Suppressor macrophage treated with lipopolysaccharide for 4 hours (primary cell): ENCODE measurements at regions not wholly inside any gene's neighbourhood (a gene's known extent, or its start where the extent isn't known, plus 50 kb on each side); places are given as distances from the start of the nearest gene placed in this dataset.
A peak's percentile ranks its signal among the peaks of the same experiment; 100 is the strongest.

Source experiments
- DNase-seq: peaks from one replicate; pipeline ENCODE4 v3.0.0-alpha.2; 2020

DNA sequence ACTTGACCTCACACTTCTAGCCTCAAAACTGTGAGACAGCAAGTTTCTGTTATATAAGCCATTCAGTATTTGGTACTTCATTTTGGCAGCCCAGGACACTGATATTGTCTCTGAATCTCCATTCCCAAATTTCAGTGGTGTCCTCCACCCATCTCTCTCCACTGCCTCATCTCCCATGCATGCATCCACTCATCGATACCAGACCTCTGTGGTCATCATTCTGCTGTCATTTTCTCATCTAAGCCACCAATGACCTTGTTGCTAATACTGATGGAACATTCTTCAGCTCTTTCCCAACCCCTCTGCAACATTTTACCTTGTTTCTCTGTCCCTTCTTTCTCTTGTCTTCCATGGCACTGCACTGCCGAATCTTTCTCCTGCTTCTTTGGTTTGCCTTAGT is 221.8 kb downstream of the SNX18 start:
- DNase-seq, result no peak

- no peak for DNase-seq
These were observed 221.4 kb downstream of the SNX18 start for GRCh38 chr5:54738973-54739367.

- peak; percentile 75 for DNase-seq
These were observed 220.8 kb downstream of the SNX18 start for GRCh38 chr5:54738118-54738972.

- DNase-seq, result no peak
These were observed 218.6 kb downstream of the SNX18 start for GRCh38 chr5:54736003-54736797.

- no peak for DNase-seq
These were observed 215.5 kb downstream of the SNX18 start for GRCh38 chr5:54733101-54733500.

DNA sequence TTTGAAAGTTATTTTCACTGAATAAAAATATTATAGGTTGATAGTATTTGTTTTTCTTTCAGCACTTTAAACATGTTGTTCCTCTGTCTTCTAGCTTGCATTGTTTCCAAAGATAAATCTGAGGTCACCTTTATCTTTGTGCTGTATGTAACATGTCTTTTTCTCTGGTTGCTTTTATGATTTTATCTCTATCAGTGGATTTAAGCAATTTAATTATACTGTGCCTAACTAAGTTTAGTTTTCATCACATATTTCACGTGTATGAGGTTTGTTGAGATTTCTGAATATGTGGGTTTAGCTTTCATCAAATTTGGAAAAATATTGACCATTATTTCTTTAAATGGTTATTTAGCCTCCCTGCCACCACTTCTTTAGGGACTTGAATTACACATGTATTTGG is 214.5 kb downstream of the SNX18 start:
- no peak for DNase-seq

- DNase-seq, result no peak
These were observed 211.0 kb downstream of the SNX18 start for GRCh38 chr5:54728588-54728915.

DNA sequence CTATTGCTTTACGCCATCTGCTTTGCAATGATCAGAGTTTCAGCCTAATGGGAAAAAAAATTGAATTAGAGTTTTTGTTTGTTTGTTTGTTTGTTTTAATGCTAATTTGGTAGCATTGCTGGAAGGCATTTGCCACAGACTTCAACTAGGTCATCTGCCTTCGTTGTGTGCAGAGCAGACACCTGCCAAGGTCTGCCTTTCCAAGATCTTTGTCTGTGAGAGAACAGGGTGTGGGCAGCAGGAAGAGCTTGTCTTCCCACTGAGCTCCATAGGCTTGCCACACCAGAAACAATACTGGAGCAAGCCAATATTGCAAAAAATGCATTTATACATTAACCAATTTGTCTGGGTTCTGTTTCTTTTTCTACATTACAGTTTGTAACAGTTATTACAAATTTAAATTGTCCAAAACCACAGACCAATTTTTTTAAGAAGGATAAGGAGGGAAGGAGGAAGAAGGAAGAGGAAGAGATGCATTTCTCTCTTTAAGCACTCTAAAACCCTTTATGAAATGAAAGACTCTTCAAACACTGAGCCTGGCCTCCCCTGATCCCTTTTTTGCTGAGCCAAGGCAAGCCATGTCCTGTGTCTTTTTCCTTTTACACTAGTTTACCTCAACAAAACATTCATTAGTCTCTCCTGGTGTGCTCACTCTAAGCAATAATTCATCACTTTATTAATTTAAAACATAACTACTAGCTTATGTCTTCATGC is 210.5 kb downstream of the SNX18 start:
- no peak for DNase-seq

DNA sequence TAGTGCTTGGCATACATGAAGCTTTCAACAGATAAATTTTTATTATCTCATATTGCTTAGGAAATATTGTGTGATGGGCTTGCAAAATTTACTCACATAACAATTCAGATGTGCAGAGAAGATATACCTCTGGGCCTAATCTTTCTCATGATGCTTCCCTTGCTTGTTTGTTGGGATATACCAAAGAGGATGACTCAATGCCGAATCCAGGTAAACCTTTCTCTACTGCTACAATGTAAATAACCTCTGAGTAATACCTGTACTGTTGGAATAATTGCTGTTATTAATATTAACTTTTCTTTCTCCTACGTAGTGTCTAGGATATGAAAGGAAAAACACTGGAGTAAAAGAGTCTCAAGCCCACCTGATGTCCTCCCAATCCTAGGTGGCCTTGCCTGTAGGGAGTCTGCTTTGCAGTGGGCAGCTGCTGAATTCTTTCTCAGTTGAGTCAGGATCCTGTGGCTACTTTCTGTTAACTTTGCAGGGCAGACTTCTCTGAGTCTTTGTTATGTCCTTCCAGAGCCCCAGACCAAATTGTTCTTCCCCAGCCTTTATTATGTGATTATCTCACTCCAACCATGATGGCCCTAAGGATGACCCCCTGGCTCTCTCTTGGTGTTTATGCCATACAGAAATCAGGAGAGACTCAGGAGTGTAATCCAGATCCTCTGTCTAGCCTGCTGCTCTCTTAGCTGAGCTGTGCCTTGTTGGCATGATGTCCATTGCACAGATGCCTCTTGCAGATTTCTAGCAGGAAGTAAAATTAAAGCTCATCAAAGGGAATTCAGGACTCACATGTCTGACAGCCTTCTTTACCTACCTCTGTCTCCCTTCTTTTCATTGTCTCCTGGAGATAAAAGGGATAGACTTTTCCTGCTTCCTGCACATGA is 208.1 kb downstream of the SNX18 start:
- DNase-seq, result no peak

DNA sequence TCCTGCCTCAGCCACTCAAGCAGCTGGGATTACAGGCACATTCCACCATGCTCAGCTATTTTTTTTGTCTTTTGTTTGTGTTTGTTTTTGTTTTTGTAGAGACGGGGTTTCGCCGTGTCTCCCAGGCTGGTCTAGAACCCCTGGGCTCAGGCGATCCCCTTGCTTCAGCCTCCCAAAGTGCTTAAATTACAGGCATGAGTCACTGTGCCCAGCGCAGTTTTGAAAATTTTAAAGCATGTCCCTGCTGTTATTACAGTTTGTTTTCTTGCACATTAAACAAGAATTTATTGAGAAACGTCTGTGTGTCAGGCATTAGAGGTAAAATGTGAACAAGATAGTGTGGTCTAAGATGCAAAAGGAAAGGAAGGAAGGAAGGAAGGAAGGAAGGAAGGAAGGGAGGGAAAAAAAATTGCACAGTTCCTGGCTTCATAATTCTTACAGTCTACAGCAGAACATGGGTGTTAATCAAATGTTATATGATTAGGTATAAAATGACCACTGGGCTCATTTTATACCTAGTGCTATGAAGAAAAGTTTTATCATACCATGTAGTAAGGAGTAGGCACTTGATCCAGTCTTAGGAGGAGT is 205.4 kb downstream of the SNX18 start:
- no peak for DNase-seq

GRCh38 chr5:54721951-54722654 is 204.5 kb downstream of the SNX18 start:
- no peak for DNase-seq

DNA sequence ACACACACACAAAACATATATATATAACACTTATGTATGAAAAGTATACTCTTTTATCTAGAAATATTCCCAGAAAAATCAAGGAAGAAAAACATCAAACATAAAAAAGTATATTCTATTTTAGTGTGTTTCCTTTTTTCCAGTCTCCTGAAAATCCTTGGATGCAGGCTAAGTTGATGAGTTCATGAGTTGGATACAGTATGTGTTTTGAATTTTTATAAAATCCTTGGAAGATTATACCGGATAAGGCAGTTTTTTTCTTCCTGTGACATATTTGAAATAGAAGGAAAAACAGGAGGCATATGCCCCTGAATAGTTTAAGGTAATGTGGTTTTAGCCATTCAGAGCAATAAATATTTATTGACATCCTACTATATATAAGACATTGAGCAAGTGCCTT is 203.6 kb downstream of the SNX18 start:
- no peak for DNase-seq

GRCh38 chr5:54720341-54720740 is 202.8 kb downstream of the SNX18 start:
- no peak for DNase-seq

GRCh38 chr5:54719384-54720283 is 202.1 kb downstream of the SNX18 start:
- DNase-seq, result no peak

DNA sequence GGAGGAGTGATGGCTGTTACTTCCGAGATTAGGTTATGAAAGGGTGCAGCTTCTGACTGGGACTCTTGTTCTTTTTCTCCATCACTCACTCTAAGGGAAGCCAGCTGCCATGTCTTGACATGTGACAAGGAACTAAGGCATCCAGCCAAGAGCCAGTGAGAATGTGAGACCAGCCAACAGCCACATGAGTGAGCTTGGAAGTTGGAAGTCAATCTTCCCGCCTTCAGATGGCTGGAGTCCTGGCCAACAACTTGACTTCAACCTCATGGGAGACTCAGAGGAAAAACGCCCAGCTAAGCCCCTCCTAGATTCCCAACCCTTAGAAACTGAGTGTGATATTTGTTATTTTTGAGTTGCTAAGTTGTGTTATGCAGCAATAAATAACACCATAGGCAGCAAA is 201.1 kb downstream of the SNX18 start:
- no peak for DNase-seq

GRCh38 chr5:54717870-54718269 is 200.3 kb downstream of the SNX18 start:
- no peak for DNase-seq

DNA sequence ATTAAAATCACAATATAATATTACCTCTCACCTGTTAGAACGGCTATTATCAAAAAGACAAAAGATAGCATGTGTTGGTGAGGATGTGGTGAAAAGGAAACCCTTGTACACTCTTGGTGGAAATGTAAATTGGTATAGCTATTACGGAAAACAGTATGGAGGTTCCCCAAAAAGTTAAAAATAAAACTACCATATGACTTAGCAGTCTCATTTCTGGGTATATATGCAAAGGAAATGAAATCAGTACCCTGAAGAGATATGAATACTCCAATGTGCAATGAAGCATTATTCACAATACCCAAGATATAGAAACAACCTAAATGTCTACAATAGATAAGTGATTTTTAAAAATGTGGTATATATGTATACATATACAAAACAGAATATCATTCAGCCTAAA is 199.9 kb downstream of the SNX18 start:
- DNase-seq, result peak; percentile 47

- no peak for DNase-seq
These were observed 196.5 kb downstream of the SNX18 start for GRCh38 chr5:54713923-54714581.

GRCh38 chr5:54709096-54709495 is 191.5 kb downstream of the SNX18 start:
- no peak for DNase-seq

DNA sequence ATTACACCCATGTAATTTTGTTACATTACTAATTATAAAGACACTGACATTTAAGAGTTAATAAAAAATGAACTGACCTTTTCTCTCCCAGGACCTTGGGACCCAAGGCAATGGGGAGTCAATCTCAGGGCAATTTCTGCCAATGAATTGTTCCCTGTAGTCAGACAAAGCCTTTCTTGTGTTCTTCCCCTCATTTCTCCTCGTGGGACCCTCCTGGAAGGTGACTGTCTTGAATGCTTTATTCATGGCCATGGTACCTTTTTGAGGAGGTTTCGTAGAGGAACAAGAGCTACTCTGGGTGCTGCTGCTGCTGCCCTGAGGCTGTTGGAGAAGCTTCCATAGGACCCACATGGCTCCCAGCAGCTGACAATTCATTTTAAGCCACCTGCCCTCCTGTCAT is 190.3 kb downstream of the SNX18 start:
- DNase-seq, result no peak
